HPDE6-E6E7 (cell line): ENCODE measurements at regions not wholly inside any gene's neighbourhood (a gene's known extent, or its start where the extent isn't known, plus 50 kb on each side); places are given as distances from the start of the nearest gene placed in this dataset.
"Not testable (repeated sequence)": the region's sequence is repeated elsewhere in the genome, so short reads cannot be mapped to it uniquely, and the experiment has no call there.

ENCODE experiments used
- DNase-seq: peaks from one replicate; pipeline ENCODE4 v3.0.0; 2011; ENCODE audit warnings: missing footprints; ENCODE audit errors: extremely low spot score

GRCh38 chr13:109331011-109331433 lies 455.4 kb downstream of the IRS2 start:
- no peak for DNase-seq

- no peak for DNase-seq
These were observed 456.3 kb downstream of the IRS2 start for GRCh38 chr13:109330123-109330522.

GRCh38 chr13:109329175-109329574 lies 457.2 kb downstream of the IRS2 start:
- DNase-seq, result no peak

- no peak for DNase-seq
These were observed 459.8 kb downstream of the IRS2 start for GRCh38 chr13:109326601-109327000.

GRCh38 chr13:109323338-109323737 lies 463.0 kb downstream of the IRS2 start:
- DNase-seq, result no peak

- DNase-seq, result no peak
These were observed 467.3 kb downstream of the IRS2 start for GRCh38 chr13:109318945-109319590.

- no peak for DNase-seq
These were observed 470.9 kb downstream of the IRS2 start for GRCh38 chr13:109315481-109315880.

- no peak for DNase-seq
These were observed 472.3 kb downstream of the IRS2 start for GRCh38 chr13:109314101-109314500.

GRCh38 chr13:109312399-109312798 lies 474.0 kb downstream of the IRS2 start:
- no peak for DNase-seq

- DNase-seq, result not testable (repeated sequence)
These were observed 474.9 kb downstream of the IRS2 start for GRCh38 chr13:109311431-109311976.

GRCh38 chr13:109309625-109310363 lies 476.6 kb downstream of the IRS2 start:
- DNase-seq, result no peak

- no peak for DNase-seq
These were observed 479.4 kb downstream of the IRS2 start for GRCh38 chr13:109307027-109307426.

GRCh38 chr13:109301726-109302125 lies 484.7 kb downstream of the IRS2 start:
- DNase-seq, result no peak

GRCh38 chr13:109301276-109301675 lies 485.1 kb downstream of the IRS2 start:
- DNase-seq, result no peak

GRCh38 chr13:109297628-109298027 lies 488.8 kb downstream of the IRS2 start:
- DNase-seq, result no peak

- no peak for DNase-seq
These were observed 493.2 kb downstream of the IRS2 start for GRCh38 chr13:109293166-109293565.

GRCh38 chr13:109288151-109288709 lies 498.2 kb downstream of the IRS2 start:
- DNase-seq, result no peak

GRCh38 chr13:109287553-109287952 lies 498.8 kb downstream of the IRS2 start:
- DNase-seq, result no peak

GRCh38 chr13:109285586-109285985 lies 500.8 kb downstream of the IRS2 start:
- no peak for DNase-seq

- no peak for DNase-seq
These were observed 504.3 kb downstream of the IRS2 start for GRCh38 chr13:109281903-109282635.

- no peak for DNase-seq
These were observed 505.1 kb downstream of the IRS2 start for GRCh38 chr13:109281017-109281902.
